GM18909 (cell line): ENCODE measurements at regions not wholly inside any gene's neighbourhood (a gene's known extent, or its start where the extent isn't known, plus 50 kb on each side); places are given as distances from the start of the nearest gene placed in this dataset.
"Not testable (repeated sequence)": the region's sequence is repeated elsewhere in the genome, so short reads cannot be mapped to it uniquely, and the experiment has no call there.

Experiments used
- ATAC-seq: cut with Tn5 transposase; IDR thresholded peaks from one replicate; pipeline ENCODE4 v1.9.1; 2021; ENCODE audit warnings: mild to moderate bottlenecking; ENCODE audit not compliant: unreplicated experiment, poor library complexity

GRCh38 chrX:11010476-11010875, 100.7 kb upstream of the HCCS start:
- no peak for ATAC-seq

DNA sequence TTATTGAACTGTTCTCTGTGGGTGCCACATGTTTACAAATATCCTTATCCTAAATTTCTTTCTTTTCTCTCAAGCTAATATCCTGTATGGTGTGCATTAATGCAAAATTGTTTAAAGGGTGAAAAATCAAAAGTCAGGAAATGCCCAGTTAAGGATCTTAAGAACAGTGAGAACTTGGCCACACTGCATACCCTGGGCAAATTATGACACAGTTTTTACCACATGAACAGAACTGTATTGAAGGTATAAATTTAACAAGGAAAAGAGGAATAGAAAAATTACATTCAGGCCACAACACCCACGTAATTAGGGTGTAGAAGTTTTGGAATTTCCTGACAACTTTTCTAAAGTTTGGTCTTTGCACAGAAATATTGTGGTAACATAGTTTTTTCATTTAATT, 94.4 kb upstream of the HCCS start:
- ATAC-seq = no peak

DNA sequence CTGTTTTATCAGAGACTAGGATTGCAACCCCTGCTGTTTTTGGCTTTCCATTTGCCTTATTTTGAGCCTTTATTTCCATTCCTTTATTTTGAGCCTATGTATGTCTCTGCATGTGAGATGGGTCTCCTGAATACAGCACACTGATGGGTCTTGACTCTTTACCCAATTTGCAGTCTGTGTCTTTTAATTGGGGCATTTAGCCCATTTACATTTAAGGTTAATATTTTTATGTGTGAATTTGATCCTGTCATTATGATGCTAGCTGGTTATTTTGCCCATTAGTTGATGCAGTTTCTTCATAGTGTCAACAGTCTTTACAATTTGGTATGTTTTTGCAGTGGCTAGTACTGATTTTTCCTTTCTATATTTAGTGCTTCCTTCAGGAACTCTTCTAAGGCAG, 88.5 kb upstream of the HCCS start:
- not testable (repeated sequence) for ATAC-seq

GRCh38 chrX:11039926-11040325, 71.2 kb upstream of the HCCS start:
- ATAC-seq = no peak

DNA sequence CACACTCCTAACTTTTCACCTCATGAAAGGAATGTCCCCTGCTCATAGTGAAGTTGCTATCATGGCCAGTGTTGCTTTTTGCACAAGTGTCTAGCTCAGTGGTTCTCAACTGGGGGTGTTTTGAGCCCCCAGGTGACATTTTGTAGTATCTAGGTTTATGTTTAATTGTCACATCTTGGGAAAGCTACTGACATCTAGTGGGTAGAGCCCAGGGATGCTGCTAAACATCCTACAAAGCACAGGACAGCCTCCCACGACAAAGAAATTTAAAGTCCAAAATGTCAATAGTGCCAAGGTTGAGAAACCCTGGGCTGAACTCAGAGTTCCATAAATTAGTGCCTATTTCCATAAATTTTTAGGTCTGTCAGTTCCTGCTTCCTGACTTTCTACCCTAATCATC, 70.7 kb upstream of the HCCS start:
- no peak for ATAC-seq

DNA sequence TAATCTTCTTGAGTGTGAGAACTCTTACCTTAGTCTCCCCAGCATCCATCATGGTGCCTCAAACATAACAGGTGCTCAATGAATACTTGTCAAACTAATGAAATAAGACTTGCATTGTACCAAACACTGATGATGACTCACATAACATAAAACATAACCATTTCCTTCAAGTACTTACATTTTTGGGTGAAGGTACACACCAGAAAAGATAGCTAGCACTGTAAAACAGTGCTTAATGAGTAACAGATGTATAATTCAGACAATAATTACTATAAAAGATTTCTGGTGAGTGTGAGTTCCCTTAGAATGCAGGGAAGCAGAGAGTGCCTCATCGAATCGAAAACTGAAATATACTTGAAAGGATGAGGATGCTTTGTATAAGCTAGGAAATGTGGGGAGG, 70.1 kb upstream of the HCCS start:
- ATAC-seq = no peak

GRCh38 chrX:11050013-11050412, 61.1 kb upstream of the HCCS start:
- ATAC-seq = no peak

DNA sequence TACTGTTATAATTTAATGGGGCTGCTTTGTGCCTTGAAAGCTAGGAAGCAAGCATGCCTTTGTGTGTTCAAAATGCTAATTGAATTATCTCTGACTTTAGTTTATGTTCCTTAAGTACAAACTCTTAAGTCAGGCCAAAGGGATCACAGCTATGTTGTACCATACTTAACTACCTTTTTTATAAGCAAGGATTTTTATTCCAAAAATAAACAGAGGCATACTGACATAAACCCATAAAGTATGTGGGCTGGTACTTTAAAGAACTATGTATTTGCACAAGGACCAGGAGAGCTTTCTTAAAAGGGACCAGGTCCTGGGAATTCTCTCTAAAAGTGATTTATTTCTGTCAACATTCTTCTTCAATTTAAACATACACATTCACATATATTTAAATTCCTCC, 57.8 kb upstream of the HCCS start:
- no peak for ATAC-seq

DNA sequence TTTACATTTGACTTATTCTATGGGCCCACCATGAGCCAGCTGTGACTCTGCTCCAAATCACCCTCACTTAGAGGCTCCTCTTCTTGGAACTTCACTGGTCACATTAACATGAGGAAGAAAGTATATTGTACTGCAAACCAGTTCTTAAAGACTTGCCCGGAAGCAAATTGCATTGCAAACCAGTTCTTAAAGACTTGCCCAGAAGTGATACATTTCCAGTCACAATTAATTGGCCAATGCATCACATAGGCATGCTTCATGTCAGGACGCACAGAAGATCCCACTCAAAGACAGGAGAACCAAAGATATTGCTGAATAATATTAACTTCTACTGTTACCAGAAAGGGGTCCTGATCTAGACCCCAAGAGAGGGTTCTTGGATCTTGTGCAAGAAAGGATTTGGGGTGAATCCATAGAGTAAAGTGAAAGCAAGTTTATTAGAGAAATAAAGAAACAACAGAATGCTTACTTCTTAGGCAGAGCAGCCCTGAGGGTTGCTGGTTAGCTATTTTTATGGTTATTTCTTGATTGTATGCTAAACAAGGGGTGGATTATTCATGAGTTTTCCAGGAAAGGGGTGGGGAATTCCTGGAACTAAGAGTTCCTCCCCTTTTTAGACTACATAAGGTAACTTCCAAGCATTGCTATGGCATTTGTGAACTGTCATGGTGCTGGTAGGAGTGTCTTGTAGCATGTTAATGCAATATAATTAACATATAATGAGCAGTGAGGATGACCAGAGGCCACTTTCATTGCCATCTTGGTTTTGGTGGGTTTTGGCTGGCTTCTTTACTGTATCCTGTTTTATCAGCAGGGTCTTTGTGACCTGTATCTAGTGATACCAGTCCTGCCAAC, 54.6 kb upstream of the HCCS start:
- no peak for ATAC-seq

- no peak for ATAC-seq
These were observed 51.2 kb upstream of the HCCS start for GRCh38 chrX:11059933-11060332.
